ENCODE measurements at regions not wholly inside any gene's neighbourhood (a gene's known extent, or its start where the extent isn't known, plus 50 kb on each side); places are given as distances from the start of the nearest gene placed in this dataset.
A peak's percentile ranks its signal among the peaks of the same experiment; 100 is the strongest.
"Not testable (repeated sequence)": the region's sequence is repeated elsewhere in the genome, so short reads cannot be mapped to it uniquely, and the experiment has no call there.

DNA sequence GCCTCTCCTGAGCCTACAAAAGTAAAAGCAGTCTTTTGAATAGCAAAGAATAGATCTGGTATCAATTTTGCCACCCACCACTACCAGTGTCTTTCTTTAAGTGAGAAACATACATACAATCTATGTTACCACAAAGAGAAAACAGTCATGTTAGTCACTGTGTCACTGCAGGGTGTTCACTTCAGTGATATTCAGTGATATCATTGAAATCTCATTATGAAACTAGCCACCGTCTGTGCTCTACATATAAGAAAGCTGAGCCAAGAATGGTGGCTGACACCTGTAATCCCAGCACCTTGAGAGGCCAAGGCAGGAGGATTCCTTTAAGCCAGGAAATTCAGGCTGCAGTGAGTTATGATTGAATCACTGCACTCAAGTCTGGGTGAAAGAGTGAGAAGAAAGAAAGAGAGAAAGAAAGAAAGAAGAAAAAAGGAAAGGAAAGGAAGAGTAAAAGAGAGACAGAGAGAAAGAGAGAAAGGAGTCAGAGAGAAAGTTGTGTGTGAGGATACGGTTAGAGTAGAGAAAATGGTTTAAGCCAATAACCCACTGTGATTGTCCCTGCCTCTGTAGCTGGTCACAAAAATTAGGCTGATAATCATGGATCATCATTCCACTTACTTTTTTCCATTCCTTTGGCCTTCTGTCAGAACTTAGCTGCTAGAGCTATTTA is 847.1 kb downstream of the FAM181B start:
- no peak for DNase-seq (ENCODE audit: low spot score)

DNA sequence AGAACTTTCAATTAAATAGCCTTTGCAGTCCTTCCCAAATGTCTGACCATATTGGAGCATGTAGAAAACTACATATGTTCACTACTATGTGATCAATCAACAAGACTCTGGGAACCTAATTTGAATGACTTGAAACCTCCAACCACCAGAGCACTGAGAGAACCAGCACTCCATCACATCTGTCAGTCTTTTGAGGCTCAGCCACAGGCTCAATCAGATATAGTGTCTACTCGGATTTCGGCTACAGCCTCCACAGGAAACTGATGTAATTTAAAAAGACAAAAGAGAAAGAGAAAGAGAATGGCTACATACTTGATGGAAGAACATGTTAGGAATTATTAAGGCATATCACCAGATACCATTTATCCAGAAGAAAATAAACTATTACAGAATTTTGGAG is 859.0 kb downstream of the FAM181B start:
- DNase-seq (ENCODE audit: low spot score) = no peak

DNA sequence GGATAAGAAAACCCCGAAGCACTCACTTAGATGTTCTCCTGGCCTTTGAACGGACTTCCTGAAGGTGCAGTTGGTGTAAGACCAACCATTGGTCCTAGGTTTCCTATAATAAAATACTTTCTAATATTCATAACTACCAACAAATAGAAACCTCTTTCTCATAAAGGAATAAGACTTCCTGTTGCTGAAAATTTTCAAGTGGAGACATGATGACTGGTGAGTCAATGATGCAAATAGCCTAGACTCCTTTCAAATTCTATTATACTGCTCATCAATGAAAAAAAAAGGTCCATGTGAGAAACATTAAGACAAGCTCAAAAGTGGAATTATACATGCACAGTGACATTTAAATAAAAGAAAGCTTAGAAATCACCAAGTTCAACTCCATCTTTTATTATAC is 862.8 kb downstream of the FAM181B start:
- DNase-seq (ENCODE audit: low spot score) = peak; percentile 5

DNA sequence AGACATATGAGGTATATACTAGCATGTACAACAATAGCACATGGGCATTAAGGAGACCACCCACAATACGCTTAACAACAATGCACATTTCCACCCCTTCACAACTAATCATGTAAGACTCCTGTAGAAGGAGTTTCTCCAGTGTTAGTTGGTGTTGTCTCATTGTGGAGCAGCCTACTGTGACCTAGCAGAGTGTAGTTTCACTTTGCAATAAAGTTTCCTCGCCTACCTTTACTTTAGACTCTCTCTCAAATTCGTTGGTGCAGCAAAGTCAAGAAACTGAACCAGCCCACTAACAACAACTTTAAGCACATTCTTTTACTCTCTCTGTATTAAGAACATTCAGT is 863.6 kb downstream of the FAM181B start:
- DNase-seq (ENCODE audit: low spot score) = no peak

DNA sequence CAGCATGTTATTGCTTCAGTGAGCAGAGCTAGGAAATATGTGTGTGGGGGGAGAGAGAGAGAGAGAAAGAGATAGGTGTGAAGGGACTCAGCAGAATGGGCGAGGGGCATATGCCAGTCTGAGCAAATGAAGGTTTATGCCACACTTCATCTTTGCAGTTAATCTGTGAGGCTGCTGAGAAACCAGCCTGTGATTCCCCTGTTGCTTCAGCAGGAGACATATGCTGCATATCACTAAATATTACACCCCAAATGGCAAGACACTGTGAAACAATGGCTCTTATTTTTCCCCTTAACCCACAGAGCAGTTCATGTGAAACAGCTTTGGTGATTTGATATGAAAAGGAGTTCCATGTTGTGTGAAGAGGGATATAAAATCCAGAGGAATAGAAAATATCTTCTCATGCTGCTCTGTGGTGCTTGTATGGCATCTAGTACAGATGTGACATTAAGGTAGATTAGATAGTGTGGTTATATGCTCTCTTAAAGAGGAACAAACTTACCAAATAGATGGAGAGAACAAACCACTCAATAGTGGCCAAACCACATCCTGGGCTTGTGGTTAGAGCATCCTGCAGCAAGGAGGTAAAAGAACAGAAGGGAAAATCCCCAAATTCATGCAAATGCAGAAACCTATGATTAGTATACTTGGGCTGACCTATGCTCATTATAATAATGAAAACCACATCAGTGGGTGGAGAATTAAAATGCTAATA is 864.2 kb downstream of the FAM181B start:
- DNase-seq (ENCODE audit: low spot score) = peak; percentile 66

DNA sequence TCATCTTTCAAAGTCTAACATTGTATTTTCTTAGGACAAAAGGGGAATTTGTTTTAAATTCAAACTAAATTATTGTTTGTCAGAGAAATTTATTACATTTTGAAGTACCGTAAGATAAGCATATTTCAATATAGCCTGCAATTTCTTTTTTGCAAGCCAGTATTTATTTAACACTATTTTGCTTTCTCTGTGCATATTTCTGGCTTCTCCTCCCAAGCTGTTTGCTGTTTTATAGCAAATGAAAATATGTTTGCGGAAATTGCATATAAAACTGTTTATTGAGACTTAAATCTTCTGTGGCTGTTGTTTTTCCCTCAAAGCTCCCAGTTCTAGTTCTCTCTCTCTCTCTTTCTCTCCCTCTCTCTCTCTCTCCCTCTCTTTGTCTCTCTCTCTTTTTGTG is 866.8 kb downstream of the FAM181B start:
- no peak for DNase-seq (ENCODE audit: low spot score)

DNA sequence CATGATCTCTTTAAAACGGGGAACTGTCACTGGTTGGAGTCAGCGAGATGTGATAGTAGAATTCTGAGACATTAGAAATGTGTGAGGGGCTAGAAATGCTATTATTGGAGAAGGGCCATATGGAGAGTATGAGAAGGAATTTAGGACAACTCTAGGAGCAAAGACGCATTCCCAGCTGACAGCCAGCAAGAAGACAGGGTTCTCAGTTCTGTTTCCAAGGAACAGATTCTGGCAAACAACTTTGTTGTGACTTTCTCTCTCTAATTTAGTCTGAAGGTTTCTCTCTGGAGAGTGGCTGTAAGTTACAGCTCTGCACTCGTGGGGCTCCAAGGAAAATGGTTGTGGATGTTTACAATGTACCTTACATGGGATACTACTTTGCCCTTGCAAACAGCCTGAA is 876.3 kb downstream of the FAM181B start:
- no peak for DNase-seq (ENCODE audit: low spot score)

DNA sequence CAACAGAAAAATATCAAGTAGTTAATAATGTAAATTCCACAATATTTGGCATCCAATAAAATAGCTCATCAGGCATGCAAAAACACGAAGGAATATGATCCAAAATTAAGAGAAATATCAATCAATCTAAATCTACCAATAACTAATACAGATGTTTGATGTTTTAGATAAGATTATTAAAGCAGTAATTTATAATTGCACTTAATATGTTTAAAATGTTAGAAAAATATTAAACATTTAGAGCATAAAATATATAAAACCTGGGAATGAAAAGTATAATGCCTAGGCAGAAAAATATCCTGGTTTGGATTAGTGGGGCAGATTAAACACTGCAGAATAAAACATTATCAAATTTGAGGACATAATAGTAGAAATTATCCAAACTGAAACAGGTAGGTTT is 879.9 kb downstream of the FAM181B start:
- no peak for DNase-seq (ENCODE audit: low spot score)

DNA sequence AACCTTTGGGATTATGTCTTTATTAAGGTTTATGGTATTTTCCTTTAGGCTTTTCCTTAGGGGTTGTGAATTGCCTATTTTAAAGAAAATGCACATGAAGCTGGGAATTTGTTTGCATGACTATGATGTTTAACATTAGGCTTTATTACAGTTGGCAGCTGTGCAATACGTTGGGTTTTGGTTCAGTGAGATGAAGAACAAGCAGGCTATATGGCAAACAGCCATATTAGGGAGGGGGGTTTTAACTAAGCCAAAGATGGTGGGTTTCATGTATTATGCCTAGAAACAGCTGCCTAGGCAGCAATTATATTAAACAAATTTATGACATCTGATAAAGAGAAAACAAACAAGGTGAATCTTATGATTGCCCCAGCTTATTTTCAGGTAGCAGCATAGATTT is 880.8 kb downstream of the FAM181B start:
- DNase-seq (ENCODE audit: low spot score) = no peak

DNA sequence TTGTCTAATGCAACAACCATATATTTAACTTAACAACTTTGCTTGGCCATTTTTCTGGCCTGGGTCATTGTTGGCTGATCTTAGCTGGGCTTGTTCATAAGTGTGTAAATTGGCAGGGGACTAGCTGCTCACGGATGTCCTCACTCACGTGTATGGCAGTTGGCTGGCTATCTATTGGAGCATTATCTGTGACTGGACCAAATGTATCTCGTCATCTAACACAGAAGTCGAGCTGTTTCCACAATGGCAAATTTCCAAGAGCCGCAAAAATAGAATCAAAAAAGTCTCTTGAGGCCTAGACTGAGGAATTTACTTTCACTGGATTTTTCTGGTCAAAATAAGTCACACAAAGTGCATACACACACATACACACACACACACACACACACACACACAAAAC is 893.3 kb downstream of the FAM181B start:
- DNase-seq (ENCODE audit: low spot score) = no peak

DNA sequence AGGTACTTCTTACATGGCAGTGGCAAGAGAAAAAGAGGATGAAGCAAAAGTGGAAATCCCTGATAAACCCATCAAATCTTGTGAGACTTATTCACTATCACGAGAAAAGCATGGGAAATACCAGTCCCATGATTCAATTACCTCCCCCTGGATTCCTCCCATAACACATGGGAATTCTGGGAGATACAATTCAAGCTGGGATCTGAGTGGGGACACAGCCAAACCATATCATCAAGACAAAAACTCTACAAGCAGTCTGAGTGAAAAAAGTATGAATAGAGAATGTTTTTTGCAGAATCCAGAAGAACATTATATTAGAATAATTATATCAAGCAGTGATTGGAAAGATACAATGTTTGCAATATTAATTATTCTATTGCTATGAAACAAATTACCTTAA is 893.7 kb downstream of the FAM181B start:
- peak; percentile 5 for DNase-seq (ENCODE audit: low spot score)

DNA sequence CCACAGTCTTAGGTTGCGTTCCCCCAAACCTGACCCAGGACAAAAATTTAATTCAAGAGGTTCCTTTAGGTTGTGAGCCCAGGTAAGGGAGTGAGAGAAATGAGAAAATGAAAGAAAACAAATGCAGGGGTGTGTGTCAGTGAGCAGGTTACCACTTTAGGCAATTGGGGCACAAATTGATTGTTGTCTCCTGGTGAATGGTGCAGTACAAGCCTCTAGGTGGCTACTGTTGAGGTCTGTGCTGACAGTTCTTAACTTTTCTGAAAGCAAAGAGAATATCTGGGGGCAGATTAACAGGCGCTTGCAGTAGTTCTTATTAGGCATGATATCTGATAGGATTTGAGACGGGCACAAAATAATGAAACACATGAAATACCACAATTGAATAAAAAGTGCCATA is 894.6 kb downstream of the FAM181B start:
- no peak for DNase-seq (ENCODE audit: low spot score)

DNA sequence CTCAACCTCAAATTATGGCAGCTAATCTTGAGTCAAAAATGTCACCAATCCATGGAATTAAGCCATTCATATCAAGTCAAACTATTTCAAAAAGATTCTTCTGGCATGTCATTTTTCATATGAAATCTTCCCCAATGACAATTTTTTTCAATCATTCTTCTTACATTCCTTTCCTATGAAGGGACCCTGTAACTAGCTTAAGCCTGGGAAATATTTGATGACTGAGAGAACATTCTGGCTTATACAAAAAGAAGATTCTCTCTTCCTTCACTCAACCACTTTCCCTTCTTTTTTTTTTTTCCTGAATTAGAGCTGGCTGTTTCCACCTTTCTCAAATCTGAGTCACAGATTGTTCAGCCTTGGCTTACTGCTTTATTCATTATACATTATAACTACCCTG is 903.7 kb downstream of the FAM181B start:
- DNase-seq (ENCODE audit: low spot score) = no peak

DNA sequence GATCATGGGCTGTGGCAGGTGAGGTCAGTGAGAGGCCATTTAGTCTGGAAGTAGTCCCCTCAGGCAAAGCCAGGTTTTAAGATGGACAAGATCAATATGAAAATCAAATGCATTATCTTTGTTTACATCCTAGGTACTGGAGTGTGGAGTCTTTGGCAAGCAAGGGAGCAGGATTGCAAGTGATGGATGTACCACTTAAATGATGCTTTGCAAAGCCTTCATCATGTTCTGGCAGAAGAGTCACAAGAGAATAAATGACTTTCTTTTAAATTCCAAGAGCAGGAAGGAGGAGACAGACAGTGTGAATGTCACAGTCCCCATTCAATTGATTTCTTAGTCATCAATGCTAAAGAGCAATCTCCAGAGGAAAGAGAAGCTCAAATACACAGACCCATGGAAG is 908.3 kb downstream of the FAM181B start:
- no peak for DNase-seq (ENCODE audit: low spot score)

DNA sequence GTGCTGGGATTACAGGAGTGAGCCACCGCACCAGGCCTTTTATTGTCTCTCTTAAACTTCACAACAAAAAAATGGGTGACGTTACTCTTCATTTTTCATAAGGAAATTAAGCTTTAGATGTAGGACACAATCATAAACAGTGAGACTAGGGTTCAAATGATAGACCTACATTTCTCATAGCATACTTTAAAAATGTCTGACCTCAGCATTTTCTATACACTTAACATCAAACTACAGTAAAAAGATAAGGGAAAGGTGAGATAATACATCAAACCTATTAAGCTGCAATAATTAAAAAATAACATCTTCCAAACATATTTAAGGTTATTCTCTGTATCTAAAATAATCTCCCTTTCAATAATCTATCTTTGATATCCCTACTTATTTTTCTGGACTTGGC is 914.2 kb downstream of the FAM181B start:
- no peak for DNase-seq (ENCODE audit: low spot score)

DNA sequence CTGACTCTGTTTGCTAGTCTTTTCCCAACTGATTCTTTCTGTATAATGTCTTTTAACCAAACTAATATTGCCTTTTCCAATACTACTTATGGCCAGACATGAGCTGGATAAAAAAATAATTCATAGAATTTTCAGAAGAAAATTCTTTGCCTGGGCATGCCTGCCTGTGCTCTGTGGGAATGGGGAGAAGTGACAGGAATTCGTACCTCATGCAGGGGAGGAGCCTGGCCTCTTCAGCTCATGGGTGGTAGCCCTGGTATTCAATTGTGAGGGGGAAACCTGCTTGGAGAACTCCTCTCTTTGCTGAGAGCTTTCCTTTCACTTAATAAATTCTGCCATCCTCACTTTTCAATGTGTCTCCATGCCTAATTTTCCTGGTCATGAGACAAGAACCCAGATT is 928.8 kb downstream of the FAM181B start:
- DNase-seq (ENCODE audit: low spot score) = no peak

DNA sequence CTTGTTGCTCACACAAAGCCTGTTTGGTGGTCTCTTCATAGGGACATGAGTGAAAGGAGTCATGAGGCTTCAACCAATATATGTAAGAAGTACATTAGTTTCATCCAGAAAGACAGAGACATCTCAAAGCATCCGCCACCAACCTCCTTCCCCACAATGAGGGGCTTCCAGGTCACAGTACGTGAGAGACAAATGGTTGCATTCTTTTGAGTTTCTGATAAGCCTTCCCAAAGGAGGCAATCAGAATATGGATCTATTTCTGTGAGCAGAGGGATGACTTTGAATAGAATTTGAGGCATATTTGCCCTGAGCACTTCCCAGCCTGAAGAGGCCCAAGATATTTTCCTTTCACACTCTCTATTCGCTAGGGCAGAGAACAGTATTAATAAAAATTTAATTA is 931.1 kb downstream of the FAM181B start:
- DNase-seq (ENCODE audit: low spot score) = no peak

DNA sequence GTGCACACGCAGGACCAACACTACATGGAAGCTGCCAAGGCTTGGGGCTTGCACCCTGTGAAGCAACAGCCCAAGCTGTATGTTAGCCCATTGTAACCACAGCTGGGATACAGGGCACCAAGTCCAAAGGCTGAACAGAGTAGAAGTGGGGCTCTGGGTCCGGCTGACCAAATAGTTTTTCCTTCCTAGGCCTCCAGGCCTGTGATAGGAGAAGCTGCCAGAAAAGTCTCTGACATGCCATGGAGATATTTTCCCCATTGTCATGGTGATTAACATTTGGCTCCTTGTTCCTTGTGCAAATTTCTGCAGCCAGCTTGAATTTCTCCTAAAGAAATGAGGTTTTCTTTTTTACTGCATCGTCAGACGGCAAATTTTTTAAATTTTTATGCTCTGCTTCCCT is 941.2 kb downstream of the FAM181B start:
- DNase-seq (ENCODE audit: low spot score) = no peak

DNA sequence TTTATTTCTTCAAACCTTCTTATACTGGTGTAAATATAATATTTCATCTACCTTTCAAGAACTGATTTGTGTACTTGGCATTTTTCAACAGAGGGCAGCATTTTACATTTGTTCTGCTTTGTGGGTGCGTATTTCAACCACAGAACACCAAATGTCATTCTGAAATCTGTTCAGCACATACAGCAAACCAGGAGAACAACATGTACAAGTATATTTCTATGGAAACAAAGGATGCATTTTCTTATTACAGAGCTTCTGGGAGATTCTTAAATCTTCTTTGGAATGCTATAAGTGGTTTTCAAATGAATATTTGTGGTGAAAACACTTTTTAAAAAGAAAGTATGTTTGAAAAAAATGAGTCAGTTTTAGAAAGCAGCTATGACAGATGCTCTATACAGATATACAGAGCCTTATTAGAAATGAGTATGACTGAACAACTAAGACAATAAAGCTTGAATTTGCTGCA is 946.0 kb downstream of the FAM181B start:
- DNase-seq (ENCODE audit: low spot score) = peak; percentile 9

DNA sequence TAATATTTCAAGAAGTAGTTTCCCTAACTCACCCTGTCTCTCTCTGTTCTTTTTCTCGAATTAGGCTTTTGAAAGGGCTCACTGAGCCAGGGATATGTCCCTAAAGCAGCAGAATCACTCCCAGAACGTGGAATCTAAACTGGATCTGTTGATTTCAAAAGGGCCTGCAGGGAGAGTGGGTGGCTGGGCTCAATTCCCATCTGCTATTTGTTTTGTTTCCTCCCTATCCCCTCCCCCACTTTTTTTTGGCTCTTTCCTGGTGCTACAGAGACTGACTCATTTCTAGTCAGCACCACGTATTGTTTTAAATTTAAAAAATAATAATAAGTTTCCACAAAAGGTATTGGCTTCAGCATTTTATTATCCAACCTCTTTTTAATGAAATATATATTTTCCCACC is 961.5 kb downstream of the FAM181B start:
- DNase-seq (ENCODE audit: low spot score) = no peak

DNA sequence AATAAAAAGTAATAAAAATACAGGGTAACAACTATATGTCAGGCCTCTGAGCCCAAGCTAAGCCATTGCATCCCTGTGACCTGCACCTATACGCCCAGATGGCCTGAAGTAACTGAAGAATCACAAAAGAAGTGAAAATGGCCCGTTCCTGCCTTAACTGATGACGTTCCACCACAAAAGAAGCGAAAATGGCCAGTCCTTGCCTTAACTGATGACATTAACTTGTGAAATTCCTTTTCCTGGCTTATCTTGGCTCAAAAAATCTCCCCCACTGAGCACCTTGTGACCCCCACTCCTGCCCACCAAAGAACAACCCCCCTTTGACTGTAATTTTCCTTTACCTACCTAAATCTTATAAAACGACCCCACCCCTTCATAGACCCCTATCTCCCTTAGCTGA is 963.8 kb downstream of the FAM181B start:
- not testable (repeated sequence) for DNase-seq (ENCODE audit: low spot score)

DNA sequence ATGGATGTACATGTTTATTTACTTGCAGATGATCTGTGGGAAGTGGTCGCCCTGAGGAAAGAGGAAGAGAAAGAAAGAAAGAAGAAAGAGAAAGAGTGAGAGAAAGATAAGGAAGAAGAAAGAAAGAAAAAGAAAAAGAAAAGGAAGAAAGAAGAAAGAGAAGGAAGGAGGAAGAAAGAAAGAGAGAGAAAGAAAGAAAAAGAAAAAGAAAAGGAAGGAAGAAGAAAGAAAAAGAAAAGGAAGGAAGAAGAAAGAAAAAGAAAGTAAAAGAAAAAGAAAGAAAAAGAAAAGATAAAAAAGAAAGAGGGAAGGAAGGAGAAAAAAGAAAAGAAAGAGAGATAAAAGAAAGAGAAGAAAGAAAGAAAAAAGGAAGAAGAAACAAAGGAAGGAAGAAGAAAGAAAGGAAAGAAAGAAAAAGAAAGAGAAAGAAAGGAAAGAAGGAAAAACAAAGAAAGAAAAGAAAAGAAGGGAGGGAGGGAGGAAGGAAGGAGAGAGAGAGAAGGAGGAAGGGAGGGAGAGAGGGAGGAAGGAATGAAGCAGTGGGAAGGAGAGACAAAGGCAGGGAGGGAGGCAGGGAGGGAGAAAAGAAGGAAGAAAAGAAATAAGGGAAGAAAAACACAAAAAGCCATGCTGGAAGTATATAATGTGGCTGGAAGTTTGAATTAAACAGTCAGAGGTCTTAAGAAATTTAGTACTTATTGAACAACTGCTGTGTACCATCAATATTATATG is 976.6 kb downstream of the FAM181B start:
- no peak for DNase-seq (ENCODE audit: low spot score)

DNA sequence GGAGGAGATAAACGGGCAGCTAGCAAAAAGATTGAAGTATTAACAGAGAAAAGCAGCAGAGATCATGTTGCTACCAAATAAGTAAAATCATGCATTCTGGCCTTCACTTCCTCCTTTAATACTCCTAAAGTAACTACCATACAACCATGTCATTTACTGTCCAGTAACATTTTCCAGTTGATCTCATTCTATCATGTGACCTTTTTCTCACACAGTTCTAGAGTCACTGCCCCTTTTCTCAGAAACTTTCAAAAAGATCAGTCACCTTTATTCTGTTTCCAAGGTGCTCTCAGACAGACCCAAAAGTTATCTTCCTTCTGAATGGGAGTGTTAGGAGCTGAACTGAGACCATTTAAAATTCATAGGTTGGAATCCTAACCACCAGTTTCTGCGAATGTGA is 984.4 kb downstream of the FAM181B start:
- no peak for DNase-seq (ENCODE audit: low spot score)

All from kidney tubule cell (primary cell).